ENCODE measurements at regions not wholly inside any gene's neighbourhood (a gene's known extent, or its start where the extent isn't known, plus 50 kb on each side); places are given as distances from the start of the nearest gene placed in this dataset.

GRCh38 chrX:69037786-69038185 is 127.5 kb downstream of the PJA1 start:
- no peak for TF ChIP-seq CTCF (IDR thresholded peaks at IDR 0.05; ENCODE audit: low read depth, low read length, poor library complexity, severe bottlenecking)
- TF ChIP-seq EZH2phosphoT487 (IDR thresholded peaks at IDR 0.05; ENCODE audit: borderline replicate concordance, low read length) = no peak

Data from DOHH2 (cell line).